Stimulated activated CD8-positive, alpha-beta memory T cell treated with anti-CD3 and anti-CD28 coated beads, Interleukin-4, amount 100 ng/mL, for 1 hour (primary cell): ENCODE measurements at regions not wholly inside any gene's neighbourhood (a gene's known extent, or its start where the extent isn't known, plus 50 kb on each side); places are given as distances from the start of the nearest gene placed in this dataset.

ENCODE experiments used
- DNase-seq, 2 donors: peaks; one replicate each; pipeline ENCODE4 v3.0.0-alpha.2; 2020; ENCODE audit warnings: low read depth in 2 of 2, low spot score in 1 of 2

GRCh38 chr1:172883844-172884243 is 166.9 kb downstream of the TNFSF18 start:
- DNase-seq = no peak

- no peak for DNase-seq
Measured at GRCh38 chr1:172885411-172885810, 165.3 kb downstream of the TNFSF18 start.

- no peak for DNase-seq
Measured at GRCh38 chr1:172885971-172886370, 164.8 kb downstream of the TNFSF18 start.

GRCh38 chr1:172887162-172887561 is 163.6 kb downstream of the TNFSF18 start:
- no peak for DNase-seq

GRCh38 chr1:172893146-172893841 is 157.4 kb downstream of the TNFSF18 start:
- DNase-seq = no peak

- no peak for DNase-seq
Measured at GRCh38 chr1:172894349-172895049, 156.2 kb downstream of the TNFSF18 start.

- DNase-seq = peak in 1 of 2 donors; percentile 5
Measured at GRCh38 chr1:172895050-172895460, 155.7 kb downstream of the TNFSF18 start.

- DNase-seq = no peak
Measured at GRCh38 chr1:172895761-172896160, 155.0 kb downstream of the TNFSF18 start.

GRCh38 chr1:172897738-172898137 is 153.0 kb downstream of the TNFSF18 start:
- DNase-seq = no peak

- DNase-seq = no peak
Measured at GRCh38 chr1:172898866-172899265, 151.9 kb downstream of the TNFSF18 start.

- DNase-seq = no peak
Measured at GRCh38 chr1:172900376-172900997, 150.3 kb downstream of the TNFSF18 start.

GRCh38 chr1:172902200-172902599 is 148.5 kb downstream of the TNFSF18 start:
- DNase-seq = no peak

GRCh38 chr1:172902861-172903381 is 147.8 kb downstream of the TNFSF18 start:
- no peak for DNase-seq

- DNase-seq = no peak
Measured at GRCh38 chr1:172903581-172904220, 147.0 kb downstream of the TNFSF18 start.

- no peak for DNase-seq
Measured at GRCh38 chr1:172905452-172905851, 145.3 kb downstream of the TNFSF18 start.

- DNase-seq = no peak
Measured at GRCh38 chr1:172906778-172907592, 143.8 kb downstream of the TNFSF18 start.

GRCh38 chr1:172907834-172908326 is 142.9 kb downstream of the TNFSF18 start:
- no peak for DNase-seq

GRCh38 chr1:172909606-172910326 is 141.0 kb downstream of the TNFSF18 start:
- no peak for DNase-seq

GRCh38 chr1:172912765-172913260 is 137.9 kb downstream of the TNFSF18 start:
- DNase-seq = no peak
